HepG2 (cell line): ENCODE measurements at regions not wholly inside any gene's neighbourhood (a gene's known extent, or its start where the extent isn't known, plus 50 kb on each side); places are given as distances from the start of the nearest gene placed in this dataset.
"Not testable (repeated sequence)": the region's sequence is repeated elsewhere in the genome, so short reads cannot be mapped to it uniquely, and the experiment has no call there.

Experiments
- ATAC-seq: fragments of 200-7000 bp; cut with Tn5 transposase; 3 replicates; pipeline ENCODE4 v1.9.1; 2020; ENCODE audit warnings: mild to moderate bottlenecking, moderate library complexity
- BruUV-seq: library from RNA; stranded (reverse); fragments of 400-500 nt; replicated peaks from 2 replicates; lab custom pipeline; 2021; lab: Mats Ljungman, UMichigan
- CTCF ChIA-PET: fragments of 300-600 bp; formaldehyde crosslinking; extraction: SDS; loops from one replicate; lab custom pipeline; 2021; ENCODE audit warnings: low total read pairs, inconsistent platforms, low intra/inter-chr PET ratio; lab: Yijun Ruan, JAX
- POLR2A ChIA-PET: fragments of 350-600 bp; sonication (Branson Sonifier 250); formaldehyde crosslinking; loops from one replicate; lab custom pipeline; 2020; ENCODE audit warnings: antibody characterized with exemption, inconsistent platforms; lab: Yijun Ruan, JAX
- DNase-seq: peaks from one replicate; pipeline ENCODE4 v3.0.0-alpha.2; 2015; ENCODE audit warnings: low spot score
- FAIRE-seq: peaks from 3 replicates; lab custom pipeline; 2011; peaks lifted over from hg19 to GRCh38; lab: Jason Lieb, UNC
- H2AFZ ChIP-seq: one replicate; pipeline ENCODE4 v1.6.1; 2011; ENCODE audit warnings: low read length, inconsistent platforms
- H3K27ac ChIP-seq: fragments of 300-600 bp; 3 replicates; pipeline ENCODE4 v1.8.0; 2011; ENCODE audit warnings: mixed run types, mild to moderate bottlenecking, mixed read lengths, low read length, inconsistent platforms; ENCODE audit not compliant: insufficient read depth; ENCODE audit errors: extremely low read length
- H3K27me3 ChIP-seq, 2 experiments: fragments of 200-600 bp in 1 of 2; 2 replicates in 1 of 2; 3 replicates in 1 of 2; pipeline versions ENCODE4 v1.6.0 to v1.8.0; 2011; ENCODE audit warnings: low read length in 2 of 2, mild to moderate bottlenecking in 2 of 2, moderate library complexity in 2 of 2, inconsistent platforms in 1 of 2; ENCODE audit not compliant: insufficient read depth in 2 of 2, control insufficient read depth in 1 of 2
- H3K36me3 ChIP-seq, 2 experiments: fragments of 200-600 bp in 1 of 2; replicated peaks in 1 of 2; 2 replicates in 1 of 2; 3 replicates in 1 of 2; pipeline versions ENCODE4 v1.5.1 to v1.8.0; 2011; ENCODE audit warnings: low read length in 2 of 2, inconsistent platforms in 1 of 2; ENCODE audit not compliant: insufficient read depth in 2 of 2, control insufficient read depth in 1 of 2
- H3K4me1 ChIP-seq: 2 replicates; pipeline ENCODE4 v1.5.1; 2012; ENCODE audit warnings: low read length, inconsistent platforms; ENCODE audit not compliant: insufficient read depth
- H3K4me2 ChIP-seq: 2 replicates; pipeline ENCODE4 v1.6.0; 2011; ENCODE audit warnings: low read depth, low read length, inconsistent platforms
- H3K4me3 ChIP-seq, 3 experiments: fragments of 200-600 bp in 1 of 3; sonication (generic), shearing (Covaris generic) in 1 of 3; replicated peaks in 1 of 3; 2 replicates each; pipeline ENCODE4 v1.5.1; 2011 to 2016; ENCODE audit warnings: low read length in 3 of 3, inconsistent platforms in 2 of 3, low read depth in 2 of 3, mild to moderate bottlenecking in 2 of 3, control low read depth in 1 of 3, mixed read lengths in 1 of 3; ENCODE audit not compliant: insufficient read depth in 1 of 3
- H3K79me2 ChIP-seq: one replicate; pipeline ENCODE4 v1.6.1; 2011; ENCODE audit warnings: low read length, inconsistent platforms; ENCODE audit not compliant: insufficient read depth
- H3K9ac ChIP-seq: 2 replicates; pipeline ENCODE4 v1.6.0; 2011; ENCODE audit warnings: mild to moderate bottlenecking, low read depth, low read length, inconsistent platforms; ENCODE audit not compliant: insufficient read depth
- H3K9me3 ChIP-seq: 2 replicates; pipeline ENCODE4 v1.5.1; 2012; ENCODE audit warnings: mild to moderate bottlenecking, low read length
- H4K20me1 ChIP-seq: 2 replicates; pipeline ENCODE4 v1.6.0; 2011; ENCODE audit warnings: inconsistent platforms, mild to moderate bottlenecking, low read length, moderate library complexity; ENCODE audit not compliant: insufficient read depth
- REPIN1 ChIP-seq: sonication (generic); formaldehyde crosslinking; IDR thresholded peaks from 2 replicates; pipeline ENCODE4 v1.8.0; 2022; ENCODE audit warnings: missing genetic modification reagents, low read depth, mild to moderate bottlenecking, borderline replicate concordance
- SRF ChIP-seq: IDR thresholded peaks from 2 replicates; pipeline ENCODE4 v1.6.1; 2011; ENCODE audit warnings: mild to moderate bottlenecking, low read depth, low read length, moderate library complexity
- TBX2 ChIP-seq: sonication (generic); formaldehyde crosslinking; IDR thresholded peaks from 2 replicates; pipeline ENCODE4 v1.5.0; 2020; ENCODE audit warnings: missing genetic modification reagents, mild to moderate bottlenecking, borderline replicate concordance
- YY1 ChIP-seq: IDR thresholded peaks from 2 replicates; pipeline ENCODE4 v1.6.1; 2011; ENCODE audit warnings: low read length, low read depth, moderate library complexity, mild to moderate bottlenecking; ENCODE audit not compliant: insufficient read depth, insufficient replicate concordance
- ZFAT ChIP-seq: sonication (generic); formaldehyde crosslinking; conservative IDR thresholded peaks from 2 replicates; pipeline ENCODE4 v1.8.1; 2023; ENCODE audit warnings: missing genetic modification reagents, inconsistent platforms
- ZNF207 ChIP-seq: fragments of 450-650 bp; IDR thresholded peaks from 2 replicates; pipeline ENCODE4 v1.6.1; 2016; ENCODE audit warnings: antibody characterized with exemption, borderline replicate concordance
- ZNF260 ChIP-seq: sonication (generic); formaldehyde crosslinking; IDR thresholded peaks from 2 replicates; pipeline ENCODE4 v1.4.0; 2020; ENCODE audit warnings: missing genetic modification reagents, low read depth, mild to moderate bottlenecking, borderline replicate concordance
- ZNF350 ChIP-seq: sonication (generic); formaldehyde crosslinking; IDR thresholded peaks from 2 replicates; pipeline ENCODE4 v1.4.0; 2020; ENCODE audit warnings: mild to moderate bottlenecking, low read depth, missing genetic modification reagents, borderline replicate concordance
- ZNF432 ChIP-seq: sonication (generic); formaldehyde crosslinking; IDR thresholded peaks from 2 replicates; pipeline ENCODE4 v1.5.0; 2020; ENCODE audit warnings: missing genetic modification reagents, mild to moderate bottlenecking, borderline replicate concordance
- ZNF670 ChIP-seq: sonication (generic); formaldehyde crosslinking; IDR thresholded peaks from 2 replicates; pipeline ENCODE4 v1.8.0; 2022; ENCODE audit warnings: mild to moderate bottlenecking, missing genetic modification reagents, borderline replicate concordance
- ZNF7 ChIP-seq: IDR thresholded peaks from 2 replicates; pipeline ENCODE4 v1.6.1; 2016; ENCODE audit warnings: missing biosample characterization, missing genetic modification reagents
- ZNF772 ChIP-seq: sonication (generic); formaldehyde crosslinking; IDR thresholded peaks from 2 replicates; pipeline ENCODE4 v1.5.0; 2020; ENCODE audit warnings: mild to moderate bottlenecking, missing genetic modification reagents
- ZSCAN29 ChIP-seq: sonication (generic); formaldehyde crosslinking; conservative IDR thresholded peaks from 2 replicates; pipeline ENCODE4 v1.4.0; 2020; ENCODE audit warnings: mild to moderate bottlenecking, missing genetic modification reagents
- WGBS: methylation state at CpG from one replicate; pipeline ENCODE4 v1.1.6; 2017; ENCODE audit warnings: low lambda C conversion rate; 5-methylcytosine and 5-hydroxymethylcytosine counted together
- in situ Hi-C: cut with HindIII; loops from 2 replicates; pipeline ENCODE4 v1.10.0; 2017; ENCODE audit warnings: low pct_unique_long_range_greater_than_20kb; ENCODE audit not compliant: extremely low pct_ligation_motif_present
- intact Hi-C: fragments of 100-400 bp; cut with micrococcal nuclease; formaldehyde crosslinking; loops from one replicate; pipeline ENCODE4 v1.10.0; 2022; ENCODE audit not compliant: unreplicated experiment

DNA sequence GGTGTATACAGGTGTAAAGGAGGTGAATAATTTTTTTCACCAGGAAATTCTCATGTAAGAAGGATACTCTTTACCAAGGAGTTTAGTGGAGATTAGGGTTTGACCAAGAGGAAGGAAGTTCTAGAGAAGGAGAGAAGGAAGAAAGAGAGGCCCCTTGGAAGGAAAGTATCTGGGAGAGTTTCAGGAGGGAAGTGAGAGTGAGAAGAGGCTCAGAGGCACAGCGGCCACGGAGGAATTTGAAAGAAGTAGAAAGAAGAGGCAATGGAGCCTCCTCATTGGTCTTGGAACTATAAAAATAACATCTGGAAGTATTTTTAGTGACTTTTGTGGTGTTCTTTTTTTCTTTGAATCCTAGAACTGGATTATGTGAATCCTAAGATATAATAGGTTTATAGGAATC lies 50.8 kb upstream of the MCUR1 start:
- Histone ChIP-seq H3K4me3 (no peak overlapping the region), H3K4me1 (peaks cover 13% of the 10 kb centered on the region), H3K9me3 (no peaks in the 10 kb centered on the region), H4K20me1 (no peaks in the 10 kb centered on the region), H3K36me3 (no peaks in the 10 kb centered on the region), H3K27ac (no peak overlapping the region), H2AFZ (no peak overlapping the region), H3K9ac (no peak overlapping the region), H3K27me3 (no peaks in the 10 kb centered on the region; a peak in 1 of 5 replicates), H3K79me2 (no peaks in the 10 kb centered on the region), H3K4me2 (no peak overlapping the region)
- WGBS: 88% methylated on average over 2 of the region's 2 CpGs
- intact Hi-C loops (no loop called here), in situ Hi-C loops (no loop called here)
- FAIRE-seq: no peak
- no peak for DNase-seq
- no TSS peak for BruUV-seq
- no peak for ATAC-seq
- ChIA-PET POLR2A (no interaction called here), CTCF (no interaction called here)
- TF ChIP-seq ZFAT (no peak), ZNF432 (CRISPR knock-in tag) (no peak), ZNF670 (CRISPR knock-in tag) (no peak), REPIN1 (CRISPR knock-in tag) (no peak), ZNF350 (CRISPR knock-in tag) (no peak), ZNF772 (CRISPR knock-in tag) (no peak), SRF (no peak), ZNF207 (no peak), YY1 (no peak), TBX2 (CRISPR knock-in tag) (no peak), ZNF260 (CRISPR knock-in tag) (no peak), ZNF7 (CRISPR knock-in tag) (no peak), ZSCAN29 (no peak)

DNA sequence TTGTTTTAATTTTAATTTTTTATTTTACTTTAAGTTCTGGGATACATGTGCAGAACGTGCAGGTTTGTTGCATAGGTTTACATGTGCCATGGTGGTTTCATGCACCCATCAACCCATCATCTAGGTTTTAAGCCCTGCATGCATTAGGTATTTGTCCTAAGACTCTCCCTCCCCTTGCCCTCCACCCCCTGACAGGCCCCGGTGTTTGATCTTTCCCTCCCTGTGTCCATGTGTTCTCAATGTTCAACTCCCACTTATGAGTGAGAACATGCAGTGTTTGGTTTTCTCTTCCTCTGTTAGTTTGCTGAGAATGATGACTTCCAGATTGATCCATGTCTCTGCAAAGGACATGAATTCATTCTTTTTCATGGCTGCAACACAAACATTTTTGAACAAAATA lies 50.3 kb upstream of the MCUR1 start:
- H3K27me3 ChIP-seq, intact Hi-C loops, H2AFZ ChIP-seq, H3K27ac ChIP-seq, H3K36me3 ChIP-seq, H3K9me3 ChIP-seq, BruUV-seq, POLR2A ChIA-PET, FAIRE-seq, DNase-seq, in situ Hi-C loops, H4K20me1 ChIP-seq, H3K4me2 ChIP-seq, CTCF ChIA-PET, ATAC-seq, H3K9ac ChIP-seq, H3K79me2 ChIP-seq, H3K4me3 ChIP-seq: not testable (repeated sequence)
- 36% methylated on average over 2 of the region's 2 CpGs for WGBS
- H3K4me1 ChIP-seq: peaks cover 13% of the 10 kb centered on the region
